ENCODE measurements at regions not wholly inside any gene's neighbourhood (a gene's known extent, or its start where the extent isn't known, plus 50 kb on each side); places are given as distances from the start of the nearest gene placed in this dataset.

GRCh38 chr13:70357031-70357430, 248.8 kb upstream of the KLHL1 start:
- Histone ChIP-seq H3K27me3 (ENCODE audit: control insufficient read depth, insufficient read depth, low read length) (no peaks in the 10 kb centered on the region), H3K4me3 (ENCODE audit: low read depth, low read length) (no peak overlapping the region), H3K36me3 (ENCODE audit: control insufficient read depth, insufficient read depth, low read length) (no peaks in the 10 kb centered on the region)
- FAIRE-seq (no peak), DNase-seq (ENCODE audit: low read depth) (peak; percentile 26)
- TF ChIP-seq CTCF (IDR thresholded peaks at IDR 0.05; ENCODE audit: insufficient read depth, low read length, severe bottlenecking): no peak

GRCh38 chr13:70353096-70353495, 244.8 kb upstream of the KLHL1 start:
- FAIRE-seq (no peak), DNase-seq (ENCODE audit: low read depth) (no peak)
- TF ChIP-seq CTCF (IDR thresholded peaks at IDR 0.05; ENCODE audit: insufficient read depth, low read length, severe bottlenecking): no peak
- Histone ChIP-seq H3K36me3 (ENCODE audit: control insufficient read depth, insufficient read depth, low read length) (no peaks in the 10 kb centered on the region), H3K27me3 (ENCODE audit: control insufficient read depth, insufficient read depth, low read length) (no peaks in the 10 kb centered on the region), H3K4me3 (ENCODE audit: low read depth, low read length) (no peak overlapping the region)

- FAIRE-seq (no peak), DNase-seq (ENCODE audit: low read depth) (no peak)
- no peaks in the 10 kb centered on the region for H3K27me3 ChIP-seq (ENCODE audit: control insufficient read depth, insufficient read depth, low read length)
- TF ChIP-seq CTCF (IDR thresholded peaks at IDR 0.05; ENCODE audit: insufficient read depth, low read length, severe bottlenecking): no peak
- no peaks in the 10 kb centered on the region for H3K36me3 ChIP-seq (ENCODE audit: control insufficient read depth, insufficient read depth, low read length)
- no peak overlapping the region for H3K4me3 ChIP-seq (ENCODE audit: low read depth, low read length)
These were observed 239.8 kb upstream of the KLHL1 start for GRCh38 chr13:70347947-70348620.

- H3K4me3 ChIP-seq (ENCODE audit: low read depth, low read length): no peak overlapping the region
- TF ChIP-seq CTCF (IDR thresholded peaks at IDR 0.05; ENCODE audit: insufficient read depth, low read length, severe bottlenecking): peak; percentile 72
- no peak for FAIRE-seq
- DNase-seq (ENCODE audit: low read depth): peak; percentile 30
- no peaks in the 10 kb centered on the region for H3K36me3 ChIP-seq (ENCODE audit: control insufficient read depth, insufficient read depth, low read length)
- no peaks in the 10 kb centered on the region for H3K27me3 ChIP-seq (ENCODE audit: control insufficient read depth, insufficient read depth, low read length)
These were observed 231.5 kb upstream of the KLHL1 start for GRCh38 chr13:70339738-70340137.

GRCh38 chr13:70338609-70339008, 230.4 kb upstream of the KLHL1 start:
- no peaks in the 10 kb centered on the region for H3K36me3 ChIP-seq (ENCODE audit: control insufficient read depth, insufficient read depth, low read length)
- no peak overlapping the region for H3K4me3 ChIP-seq (ENCODE audit: low read depth, low read length)
- FAIRE-seq (no peak), DNase-seq (ENCODE audit: low read depth) (no peak)
- TF ChIP-seq CTCF (IDR thresholded peaks at IDR 0.05; ENCODE audit: insufficient read depth, low read length, severe bottlenecking): no peak
- H3K27me3 ChIP-seq (ENCODE audit: control insufficient read depth, insufficient read depth, low read length): no peaks in the 10 kb centered on the region

GRCh38 chr13:70336866-70337265, 228.6 kb upstream of the KLHL1 start:
- no peaks in the 10 kb centered on the region for H3K36me3 ChIP-seq (ENCODE audit: control insufficient read depth, insufficient read depth, low read length)

More at GRCh38 chr13:70336866-70337265, 228.6 kb upstream of the KLHL1 start:
- no peak for DNase-seq (ENCODE audit: low read depth)
- H3K27me3 ChIP-seq (ENCODE audit: control insufficient read depth, insufficient read depth, low read length): no peaks in the 10 kb centered on the region
- TF ChIP-seq CTCF (IDR thresholded peaks at IDR 0.05; ENCODE audit: insufficient read depth, low read length, severe bottlenecking): no peak
- H3K4me3 ChIP-seq (ENCODE audit: low read depth, low read length): no peak overlapping the region
- no peak for FAIRE-seq

Data from bronchial epithelial cell (primary cell).